ENCODE measurements at regions not wholly inside any gene's neighbourhood (a gene's known extent, or its start where the extent isn't known, plus 50 kb on each side); places are given as distances from the start of the nearest gene placed in this dataset.

GRCh38 chr7:13777242-13777641, 212.2 kb downstream of the ETV1 start:
- H3K4me2 ChIP-seq (ENCODE audit: insufficient read depth, low read length) = no peak overlapping the region
- FAIRE-seq (no peak), DNase-seq (ENCODE audit: low read depth, low spot score) (no peak)
- H3K4me1 ChIP-seq (ENCODE audit: control insufficient read depth, extremely low read depth, insufficient read depth, low read length) = no peaks in the 10 kb centered on the region
- H3K36me3 ChIP-seq (ENCODE audit: control insufficient read depth in 2 of 2, extremely low read depth in 1 of 2, insufficient read depth in 2 of 2, low read length in 2 of 2) = no peaks in the 10 kb centered on the region
- BruUV-seq (replicated peaks) = no TSS peak
- no peaks in the 10 kb centered on the region for H4K20me1 ChIP-seq (replicated peaks; ENCODE audit: control insufficient read depth, extremely low read depth, insufficient read depth, low read length)
- H3K4me3 ChIP-seq (replicated peaks in 1 of 3; ENCODE audit: insufficient read depth in 1 of 3, low read depth in 1 of 3, low read length in 3 of 3) = no peak overlapping the region
- H3K9me1 ChIP-seq (replicated peaks; ENCODE audit: control insufficient read depth, extremely low read depth, insufficient read depth, low read length) = no peaks in the 10 kb centered on the region
- H2AFZ ChIP-seq (ENCODE audit: low read depth, low read length) = no peak overlapping the region
- H3K9ac ChIP-seq (replicated peaks; ENCODE audit: extremely low read depth, insufficient read depth, low read length) = no peak overlapping the region
- no peak overlapping the region for H3K27ac ChIP-seq (ENCODE audit: insufficient read depth, low read depth, low read length)
- CTCF ChIA-PET = interaction anchor here (1.0 kb wide), 1 partner anchor 17 kb away, joined by 3 read pairs; no protein-coding TSS in a partner anchor
- dilution Hi-C loops (cut with MboI; ENCODE audit: extremely low pct_ligation_motif_present, low sequenced_read_pairs) = no loop called here
- POLR2A ChIA-PET = no interaction called here
- H3K79me2 ChIP-seq (ENCODE audit: control insufficient read depth, insufficient read depth, low read length) = no peaks in the 10 kb centered on the region
- no peaks in the 10 kb centered on the region for H3K9me3 ChIP-seq (replicated peaks; ENCODE audit: control insufficient read depth, insufficient read depth, low read length)
- intact Hi-C loops (cut with micrococcal nuclease) = no loop called here
- H3K27me3 ChIP-seq (ENCODE audit: control insufficient read depth in 2 of 2, insufficient read depth in 2 of 2, low read length in 2 of 2) = no peaks in the 10 kb centered on the region
- TF ChIP-seq FOS (IDR thresholded peaks at IDR 0.05; ENCODE audit: borderline replicate concordance, insufficient read depth, low read length) (no peak), POLR2A (IDR thresholded peaks at IDR 0.05; ENCODE audit: low read depth, low read length) (no peak), MYC (IDR thresholded peaks at IDR 0.05; ENCODE audit: low read depth, low read length) (no peak), JUN (IDR thresholded peaks at IDR 0.05; ENCODE audit: borderline replicate concordance, insufficient read depth, insufficient read length, low read depth) (no peak), EZH2 (IDR thresholded peaks at IDR 0.05; ENCODE audit: borderline replicate concordance, low read depth, low read length, severe bottlenecking) (no peak), POLR2AphosphoS5 (IDR thresholded peaks at IDR 0.05; ENCODE audit: insufficient read depth, low read depth, low read length) (no peak), MAX (IDR thresholded peaks at IDR 0.05; ENCODE audit: insufficient read depth, insufficient read length) (no peak), CTCF (IDR thresholded peaks at IDR 0.05; ENCODE audit: extremely low read depth in 1 of 2, insufficient read depth in 1 of 2, low read depth in 1 of 2, low read length in 2 of 2) (no peak), GATA2 (IDR thresholded peaks at IDR 0.05; ENCODE audit: insufficient read depth, insufficient read length, low read depth, low read length) (no peak)

Measured in endothelial cell of umbilical vein (primary cell).